ENCODE measurements at regions not wholly inside any gene's neighbourhood (a gene's known extent, or its start where the extent isn't known, plus 50 kb on each side); places are given as distances from the start of the nearest gene placed in this dataset.
"Not testable (repeated sequence)": the region's sequence is repeated elsewhere in the genome, so short reads cannot be mapped to it uniquely, and the experiment has no call there.

GRCh38 chr16:17777408-17777863 lies 306.7 kb upstream of the XYLT1 start:
- no peak for DNase-seq

- no peak for DNase-seq
Measured at GRCh38 chr16:17776888-17777287, 306.1 kb upstream of the XYLT1 start.

- DNase-seq: no peak
Measured at GRCh38 chr16:17776465-17776864, 305.7 kb upstream of the XYLT1 start.

- no peak for DNase-seq
Measured at GRCh38 chr16:17775061-17775460, 304.3 kb upstream of the XYLT1 start.

- DNase-seq: no peak
Measured at GRCh38 chr16:17773698-17774101, 302.9 kb upstream of the XYLT1 start.

GRCh38 chr16:17770104-17770503 lies 299.3 kb upstream of the XYLT1 start:
- no peak for DNase-seq

- DNase-seq: no peak
Measured at GRCh38 chr16:17769065-17769464, 298.3 kb upstream of the XYLT1 start.

GRCh38 chr16:17768257-17768656 lies 297.5 kb upstream of the XYLT1 start:
- no peak for DNase-seq

GRCh38 chr16:17766012-17766411 lies 295.3 kb upstream of the XYLT1 start:
- no peak for DNase-seq

GRCh38 chr16:17759451-17760390 lies 289.0 kb upstream of the XYLT1 start:
- no peak for DNase-seq

GRCh38 chr16:17757808-17758207 lies 287.0 kb upstream of the XYLT1 start:
- no peak for DNase-seq

GRCh38 chr16:17755158-17755557 lies 284.4 kb upstream of the XYLT1 start:
- no peak for DNase-seq

- no peak for DNase-seq
Measured at GRCh38 chr16:17753434-17753833, 282.7 kb upstream of the XYLT1 start.

- no peak for DNase-seq
Measured at GRCh38 chr16:17749706-17750105, 278.9 kb upstream of the XYLT1 start.

- no peak for DNase-seq
Measured at GRCh38 chr16:17748044-17748719, 277.4 kb upstream of the XYLT1 start.

GRCh38 chr16:17747081-17747756 lies 276.5 kb upstream of the XYLT1 start:
- DNase-seq: no peak

- no peak for DNase-seq
Measured at GRCh38 chr16:17744921-17745572, 274.3 kb upstream of the XYLT1 start.

- no peak for DNase-seq
Measured at GRCh38 chr16:17743578-17743977, 272.8 kb upstream of the XYLT1 start.

- DNase-seq: no peak
Measured at GRCh38 chr16:17743158-17743557, 272.4 kb upstream of the XYLT1 start.

- DNase-seq: not testable (repeated sequence)
Measured at GRCh38 chr16:17735099-17735498, 264.3 kb upstream of the XYLT1 start.

GRCh38 chr16:17729820-17730219 lies 259.1 kb upstream of the XYLT1 start:
- no peak for DNase-seq

- DNase-seq: no peak
Measured at GRCh38 chr16:17728196-17728595, 257.4 kb upstream of the XYLT1 start.

All from stimulated activated CD4-positive, alpha-beta T cell treated with anti-CD3 and anti-CD28 coated beads, Interleukin-4, amount 100 ng/mL, for 24 hours (primary cell).